GM19351 (cell line): ENCODE measurements at regions not wholly inside any gene's neighbourhood (a gene's known extent, or its start where the extent isn't known, plus 50 kb on each side); places are given as distances from the start of the nearest gene placed in this dataset.

Source experiments
- ATAC-seq: cut with Tn5 transposase; IDR thresholded peaks from one replicate; pipeline ENCODE4 v1.9.1; 2021; ENCODE audit warnings: mild to moderate bottlenecking, moderate library complexity; ENCODE audit not compliant: unreplicated experiment

DNA sequence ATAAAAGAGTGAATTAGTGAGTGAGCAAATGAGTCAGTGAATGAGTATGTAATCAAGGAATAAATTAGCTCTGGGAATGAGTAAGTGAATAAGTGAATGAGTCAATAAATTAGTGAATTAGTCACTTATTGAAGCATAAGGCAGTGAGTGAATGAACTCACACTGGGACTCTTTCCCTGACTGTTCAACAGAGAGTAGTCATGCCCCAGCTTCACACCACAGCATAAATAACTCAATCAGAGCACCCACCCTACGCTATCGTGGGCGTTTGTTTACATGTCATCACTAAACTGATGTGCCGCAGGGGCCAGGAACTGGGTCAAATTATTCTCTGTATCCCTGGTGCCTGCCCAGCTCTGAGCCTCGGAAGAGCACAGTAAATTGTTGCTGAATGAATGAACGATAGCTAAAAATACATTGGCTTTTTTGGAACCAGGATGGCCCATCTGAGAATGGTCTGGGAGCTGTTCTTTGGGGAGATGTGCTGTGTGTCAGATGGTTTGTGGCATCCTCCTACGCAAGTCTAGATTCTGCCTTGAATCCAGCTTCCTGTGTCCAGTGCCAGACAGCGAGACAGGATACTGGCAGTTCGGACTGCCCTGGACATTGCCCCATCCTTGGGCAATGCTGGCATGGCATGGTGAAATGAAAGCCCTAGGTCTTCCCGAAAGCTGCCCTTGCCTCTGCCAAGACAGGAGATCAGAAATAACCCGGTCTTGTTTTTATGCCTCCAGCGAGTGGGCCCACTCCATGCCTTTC, 98.0 kb upstream of the RTL1 start:
- ATAC-seq: no peak

DNA sequence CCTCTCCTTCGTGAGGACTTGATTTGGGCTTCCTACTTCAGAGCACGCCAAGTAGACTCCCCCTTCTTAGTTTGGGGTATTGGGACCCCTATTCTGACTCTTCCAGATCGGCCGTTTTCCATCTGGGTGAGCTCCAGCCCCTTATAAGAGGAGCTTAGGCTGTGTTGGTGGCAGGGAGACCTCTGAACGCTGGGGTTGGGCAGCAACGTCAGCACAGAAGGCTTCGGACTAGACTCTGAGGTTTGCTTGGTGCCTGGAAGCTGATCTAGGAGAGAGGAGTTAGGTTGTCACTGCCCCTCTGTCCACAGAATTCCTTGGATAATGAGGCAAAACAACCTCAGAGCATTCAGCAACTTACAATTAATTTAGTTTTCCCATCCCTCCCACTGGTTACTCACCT, 99.2 kb upstream of the RTL1 start:
- ATAC-seq: no peak

DNA sequence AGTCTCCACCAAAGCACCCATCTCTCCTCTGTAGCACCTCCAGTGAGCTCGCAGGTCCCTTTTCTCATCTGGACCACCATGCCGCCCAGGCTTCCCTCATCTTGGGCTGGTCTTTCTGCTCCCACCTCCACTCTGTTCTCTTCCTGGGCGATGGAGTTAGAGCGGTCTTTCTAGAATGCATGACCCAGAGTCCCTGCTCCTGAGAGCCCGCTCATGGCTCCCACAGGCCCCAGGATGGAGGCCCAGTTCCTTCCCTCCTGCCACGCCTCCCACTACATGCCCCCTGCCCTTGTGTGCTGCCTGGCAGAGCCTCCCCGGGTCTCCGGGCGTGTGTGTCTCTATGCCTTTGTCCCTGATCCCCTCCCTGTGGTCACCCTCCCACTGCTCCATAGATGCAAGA, 100.7 kb upstream of the RTL1 start:
- ATAC-seq: no peak

DNA sequence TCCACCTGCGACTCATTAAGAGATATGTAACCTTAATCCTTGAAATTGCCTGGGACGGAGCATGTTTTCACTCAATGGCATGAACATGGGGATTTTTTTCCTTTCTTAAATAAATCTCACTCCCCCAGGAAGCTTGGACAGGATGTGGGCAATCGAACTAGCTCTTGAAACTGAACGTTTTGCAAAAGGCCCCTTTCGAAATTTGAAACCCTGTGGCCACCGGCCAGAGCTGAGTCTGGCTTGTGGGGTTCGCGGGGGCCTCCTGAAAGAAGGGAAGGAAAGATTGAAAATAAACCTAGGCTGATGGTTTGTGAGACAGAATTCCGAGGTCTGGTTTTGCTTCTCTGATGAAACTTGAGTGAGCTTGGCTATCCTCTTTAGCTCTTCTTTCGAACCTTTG, 101.4 kb upstream of the RTL1 start:
- no peak for ATAC-seq

DNA sequence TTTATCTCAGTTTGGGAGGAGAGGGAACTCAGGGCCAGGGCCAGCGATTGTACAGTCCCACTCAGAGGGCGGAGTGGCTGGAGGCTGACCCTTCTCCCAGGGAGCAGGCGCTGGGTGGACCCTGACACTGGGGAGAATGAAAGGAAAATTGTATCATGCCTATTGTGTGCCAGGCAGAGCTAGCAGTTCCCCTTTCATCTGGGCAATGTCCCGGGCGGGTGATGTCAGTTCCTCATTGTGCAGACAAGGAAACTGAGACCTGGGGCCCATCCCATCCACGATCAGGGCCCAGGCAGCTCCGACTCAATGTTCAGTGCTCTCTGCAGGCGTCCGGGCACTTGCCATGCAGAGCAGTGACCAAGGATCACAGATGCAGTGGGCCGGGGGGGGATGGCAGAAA, 101.9 kb upstream of the RTL1 start:
- ATAC-seq: no peak

DNA sequence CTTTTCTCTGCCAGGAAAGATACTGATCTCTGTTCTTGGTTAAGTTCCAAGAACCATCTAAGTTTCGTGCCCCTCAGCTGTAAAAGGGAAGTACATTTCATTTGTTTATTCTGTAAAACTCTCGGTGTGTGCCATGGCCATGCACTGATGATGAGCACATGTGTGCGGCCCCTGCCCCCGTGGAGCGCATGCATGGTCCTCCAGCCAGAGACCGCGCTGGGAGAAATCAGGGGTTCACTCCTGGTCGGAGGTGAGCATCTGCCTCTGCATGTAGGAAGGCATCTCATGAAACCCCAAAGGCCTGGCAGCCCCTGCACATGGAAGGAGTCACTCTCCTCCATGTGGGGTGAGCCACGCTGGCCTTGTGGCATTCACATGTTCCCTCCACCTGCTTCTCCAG, 102.5 kb upstream of the RTL1 start:
- no peak for ATAC-seq

DNA sequence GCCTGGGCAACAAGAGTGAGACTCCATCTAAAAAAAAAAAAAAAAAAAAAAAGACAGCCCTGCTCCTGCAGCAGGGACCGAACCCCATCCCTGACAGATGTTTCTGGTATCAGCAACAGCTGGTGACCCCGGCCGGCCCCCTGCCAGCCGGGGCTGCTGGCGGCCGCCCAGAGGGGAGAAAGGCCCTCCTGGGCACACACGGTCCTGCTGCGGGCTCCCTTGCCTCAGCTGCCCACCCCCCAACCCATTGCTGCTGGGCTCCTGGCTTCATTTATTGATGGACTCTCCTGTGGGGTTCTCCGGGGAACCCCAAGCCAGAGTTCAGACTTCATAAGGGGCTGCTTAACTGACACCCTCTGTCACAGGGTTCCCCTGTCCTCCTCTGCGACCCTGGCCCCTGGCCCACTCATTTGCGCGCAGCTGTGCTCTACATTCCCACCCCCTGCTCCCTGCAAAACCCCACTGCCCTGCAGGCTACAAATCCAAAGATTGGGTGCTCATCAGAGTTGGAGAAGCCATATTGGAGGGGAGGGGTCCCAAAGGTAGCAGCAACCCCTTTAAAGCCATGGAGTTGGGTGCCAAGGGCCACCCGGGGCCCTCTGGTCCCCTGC, 103.6 kb upstream of the RTL1 start:
- ATAC-seq: no peak

DNA sequence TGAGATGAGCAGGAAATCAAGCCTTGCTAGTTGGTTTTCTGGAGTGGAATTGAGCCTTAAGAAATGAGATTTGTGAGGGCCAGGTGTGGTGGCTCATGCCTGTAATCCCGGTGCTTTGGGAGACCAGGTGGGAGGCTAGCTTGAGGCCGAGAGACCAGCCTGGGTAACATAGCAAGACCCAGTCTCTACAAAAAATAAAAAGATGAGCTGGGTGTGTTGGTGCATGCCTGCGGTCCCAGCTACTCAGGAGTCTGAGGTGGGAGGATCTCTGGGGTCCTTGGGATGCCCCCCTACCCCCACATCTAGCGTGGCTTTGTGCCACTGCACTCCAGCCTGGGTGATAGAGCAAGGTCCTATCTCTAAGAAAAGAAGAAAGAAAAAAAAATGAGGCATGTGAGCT, 104.2 kb upstream of the RTL1 start:
- no peak for ATAC-seq

DNA sequence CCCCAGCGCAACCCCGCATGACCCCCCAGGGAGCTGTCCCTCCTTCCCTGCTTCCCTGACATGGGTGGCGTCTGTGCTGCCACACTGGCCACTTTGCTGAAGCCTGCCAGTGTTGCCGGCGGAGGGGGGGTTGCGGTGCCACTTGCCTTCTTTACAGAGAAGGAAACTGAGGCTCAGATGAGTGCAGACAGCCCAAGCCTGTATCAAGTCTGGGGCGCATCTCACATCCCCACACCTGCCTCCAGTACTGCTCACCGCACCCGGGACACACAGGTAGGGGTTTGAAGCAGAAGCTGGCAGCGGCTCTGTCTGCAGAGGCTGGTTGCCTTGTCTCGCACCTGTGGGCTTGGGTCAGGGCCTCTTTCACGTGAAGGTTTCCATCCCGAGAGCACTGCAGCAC, 104.7 kb upstream of the RTL1 start:
- ATAC-seq: no peak

DNA sequence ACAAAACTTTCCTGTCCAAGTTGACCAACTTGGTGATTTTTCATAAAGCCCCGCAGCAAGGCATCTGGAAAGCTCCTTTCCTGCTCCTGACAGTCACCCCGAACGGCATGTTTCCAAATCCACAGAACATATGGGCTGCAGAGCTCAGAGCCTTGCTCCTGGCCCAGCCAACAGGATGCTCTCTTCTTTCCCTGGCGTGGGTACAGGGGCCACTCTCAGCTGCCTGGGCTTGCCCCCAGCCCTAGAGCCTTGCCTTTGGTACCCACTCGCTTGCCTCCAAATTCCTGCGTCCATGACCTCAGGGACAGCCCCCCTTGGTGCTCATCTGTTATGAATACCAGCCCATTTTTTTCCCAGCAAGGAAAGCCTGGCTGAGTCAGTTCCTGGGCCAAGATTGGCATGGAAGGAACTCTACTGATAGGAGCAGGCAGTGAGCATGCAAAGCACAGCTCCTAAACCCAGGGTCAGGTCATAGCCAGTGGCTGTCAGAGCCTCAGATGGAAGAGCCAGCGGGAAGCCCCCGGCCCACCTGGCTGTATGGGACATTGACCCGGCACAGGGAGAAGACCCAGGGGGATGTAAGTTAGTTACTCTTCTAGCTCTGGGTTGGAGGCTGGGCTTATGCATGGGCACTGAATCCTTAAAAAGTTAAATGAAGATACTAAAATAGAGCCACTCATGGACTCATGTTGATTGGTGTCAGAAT, 105.3 kb upstream of the RTL1 start:
- no peak for ATAC-seq

DNA sequence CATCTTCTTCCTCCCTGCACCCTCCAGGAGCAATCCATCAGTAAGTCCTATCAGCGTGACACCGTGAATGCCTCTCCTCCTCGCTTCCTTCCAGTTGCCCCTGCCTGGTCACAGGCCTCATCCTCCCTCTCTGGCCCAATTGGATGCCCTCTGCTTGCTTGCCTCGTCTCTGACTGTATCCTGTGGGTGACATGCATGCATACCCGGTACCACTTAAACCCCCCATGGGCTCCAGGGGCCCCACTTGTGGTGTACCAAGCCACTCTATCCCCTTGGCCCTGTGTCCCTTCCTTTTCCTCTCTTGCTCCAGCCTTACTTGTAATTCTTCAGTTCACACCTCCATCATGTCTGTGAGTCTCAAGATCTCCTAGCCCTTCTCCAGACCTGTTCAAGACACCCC, 106.0 kb upstream of the RTL1 start:
- no peak for ATAC-seq

DNA sequence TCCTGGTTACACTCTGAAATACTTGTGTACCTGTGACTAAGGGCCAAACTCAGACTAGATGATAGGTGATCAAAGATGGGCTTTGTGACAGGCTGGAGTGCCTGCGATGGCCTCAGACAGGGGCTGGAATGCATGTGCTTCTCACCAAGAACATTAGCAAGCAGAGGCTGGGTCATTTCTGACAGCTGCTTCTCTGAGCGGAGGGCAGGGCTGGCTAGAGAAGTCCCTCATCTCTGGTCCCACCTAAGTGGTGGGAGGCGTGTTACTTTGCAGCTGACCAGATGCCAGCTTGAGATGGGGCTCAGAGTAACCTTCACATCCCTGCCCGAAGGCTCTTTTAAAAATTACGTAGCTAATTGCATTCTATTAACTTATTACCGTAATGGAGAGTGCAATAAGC, 106.8 kb upstream of the RTL1 start:
- ATAC-seq: no peak

DNA sequence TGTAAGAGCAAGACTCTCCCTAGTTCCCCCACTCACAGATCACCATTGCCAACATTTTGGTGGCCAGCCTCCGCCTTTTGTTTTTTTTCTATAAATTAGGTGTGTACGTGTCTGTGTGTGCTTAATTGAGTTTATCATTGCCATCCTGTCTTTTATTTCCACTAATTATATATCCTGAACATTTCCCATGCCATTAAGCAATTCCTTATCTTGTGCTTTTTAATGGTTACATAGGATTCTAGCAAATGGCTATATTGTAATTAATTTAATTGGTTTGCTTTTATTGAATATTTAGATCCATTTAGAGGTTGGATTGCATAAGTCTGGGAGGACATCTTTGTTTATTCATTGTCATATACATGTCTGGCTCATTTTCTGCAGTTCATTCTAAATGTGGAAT, 107.3 kb upstream of the RTL1 start:
- no peak for ATAC-seq

DNA sequence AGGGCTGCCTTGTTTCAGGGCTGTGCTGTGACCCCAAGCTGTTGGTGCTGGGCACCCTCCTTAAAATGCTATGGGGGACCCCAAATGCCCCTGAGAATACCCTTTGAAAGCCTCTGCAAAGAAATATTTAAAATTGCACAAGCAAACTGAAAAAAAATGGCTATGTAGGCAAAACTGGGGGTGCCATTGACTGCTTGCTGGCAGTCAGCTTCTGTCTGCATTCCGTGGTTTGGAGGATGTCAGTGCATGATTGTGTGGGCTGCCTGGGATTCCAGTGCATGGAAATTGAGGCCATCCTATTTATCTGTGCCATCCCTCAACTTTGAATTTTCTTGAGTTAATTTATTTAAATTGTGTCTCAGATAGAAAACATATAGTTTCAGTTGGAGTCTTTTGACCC, 113.7 kb upstream of the RTL1 start:
- ATAC-seq: no peak

DNA sequence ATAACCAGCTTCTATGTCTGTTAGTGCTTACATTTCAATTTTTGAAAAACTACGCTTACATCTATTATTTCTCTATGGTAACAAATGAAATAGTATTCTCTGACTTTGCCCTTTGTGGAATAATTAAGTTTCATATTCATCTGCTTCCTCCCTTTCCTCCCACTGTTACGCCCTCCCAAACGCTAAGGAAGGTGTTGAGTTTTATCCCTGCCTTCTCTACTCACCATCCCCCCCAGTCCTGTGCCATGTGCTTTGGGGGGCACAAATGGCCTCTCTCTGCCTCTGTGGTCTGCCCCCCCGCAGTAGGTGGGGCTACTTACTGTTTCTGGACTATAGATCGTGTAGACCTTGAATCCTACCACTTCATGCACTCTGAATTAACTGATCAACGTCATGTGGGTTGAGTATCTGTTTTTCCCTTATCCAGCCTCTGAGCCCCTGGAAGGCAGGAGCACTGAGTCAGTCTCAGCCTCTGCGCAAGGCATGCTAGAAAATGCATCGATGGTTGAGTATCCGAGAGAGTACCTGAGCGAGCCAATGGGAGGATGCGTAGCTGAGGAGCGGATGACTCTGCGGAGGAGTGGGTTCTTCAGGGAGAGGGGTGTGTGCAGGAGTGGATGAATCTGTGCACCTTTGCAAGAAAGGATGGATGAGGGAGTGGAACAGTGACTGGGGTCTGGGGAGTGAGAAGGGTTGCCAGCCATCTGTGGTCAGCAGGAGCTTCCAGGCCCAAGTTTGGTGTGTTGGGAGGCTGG, 114.5 kb upstream of the RTL1 start:
- no peak for ATAC-seq

DNA sequence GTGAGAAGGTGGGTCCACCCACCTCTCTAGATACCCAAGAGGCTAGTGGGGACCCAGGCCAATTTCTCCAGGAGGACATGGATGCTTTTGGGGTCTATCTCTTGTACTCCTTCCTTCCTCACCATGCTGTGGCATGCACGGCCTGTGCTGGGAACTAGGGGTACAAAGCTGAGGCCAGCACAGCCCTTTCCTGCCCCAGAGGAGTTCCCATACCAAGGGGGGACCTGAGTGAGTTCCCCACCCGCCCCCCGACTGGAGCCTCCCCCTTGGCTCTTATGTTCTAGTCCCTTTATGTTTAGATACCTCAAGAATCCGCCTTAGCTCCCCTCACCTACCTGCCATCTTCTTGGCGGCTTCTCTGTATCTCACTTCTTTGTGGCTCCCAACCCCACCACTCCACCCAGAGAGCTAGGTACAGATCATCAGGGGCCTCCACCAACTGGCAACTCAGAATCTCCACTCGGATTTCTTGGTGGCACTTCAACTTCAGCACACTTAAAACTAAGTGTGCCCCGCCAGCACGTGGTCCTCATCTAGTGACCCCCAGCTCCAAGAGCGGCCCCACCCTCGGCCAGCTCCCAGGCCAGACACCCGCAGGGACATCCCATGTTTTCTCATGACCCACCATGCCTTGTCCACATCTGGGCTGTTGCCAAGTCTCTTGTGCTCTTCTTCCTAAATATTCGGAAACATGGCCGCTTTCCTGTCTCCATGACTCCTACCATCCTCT, 115.2 kb upstream of the RTL1 start:
- no peak for ATAC-seq

DNA sequence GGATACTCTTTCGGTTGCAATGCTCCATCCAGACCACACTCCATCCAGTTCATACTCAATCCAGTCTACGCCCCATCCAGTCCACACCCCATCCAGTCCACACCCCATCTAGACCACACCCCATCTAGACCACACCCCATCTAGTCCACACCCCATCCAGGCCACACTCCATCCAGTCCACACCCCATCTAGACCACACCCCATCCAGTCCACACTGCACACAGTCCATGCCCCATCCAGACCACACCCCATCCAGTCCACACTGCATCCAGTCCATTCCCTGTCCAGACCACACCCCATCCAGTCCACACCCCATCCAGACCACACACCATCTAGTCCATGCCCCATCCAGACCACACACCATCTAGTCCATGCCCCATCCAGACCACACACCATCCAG, 116.0 kb upstream of the RTL1 start:
- ATAC-seq: no peak

DNA sequence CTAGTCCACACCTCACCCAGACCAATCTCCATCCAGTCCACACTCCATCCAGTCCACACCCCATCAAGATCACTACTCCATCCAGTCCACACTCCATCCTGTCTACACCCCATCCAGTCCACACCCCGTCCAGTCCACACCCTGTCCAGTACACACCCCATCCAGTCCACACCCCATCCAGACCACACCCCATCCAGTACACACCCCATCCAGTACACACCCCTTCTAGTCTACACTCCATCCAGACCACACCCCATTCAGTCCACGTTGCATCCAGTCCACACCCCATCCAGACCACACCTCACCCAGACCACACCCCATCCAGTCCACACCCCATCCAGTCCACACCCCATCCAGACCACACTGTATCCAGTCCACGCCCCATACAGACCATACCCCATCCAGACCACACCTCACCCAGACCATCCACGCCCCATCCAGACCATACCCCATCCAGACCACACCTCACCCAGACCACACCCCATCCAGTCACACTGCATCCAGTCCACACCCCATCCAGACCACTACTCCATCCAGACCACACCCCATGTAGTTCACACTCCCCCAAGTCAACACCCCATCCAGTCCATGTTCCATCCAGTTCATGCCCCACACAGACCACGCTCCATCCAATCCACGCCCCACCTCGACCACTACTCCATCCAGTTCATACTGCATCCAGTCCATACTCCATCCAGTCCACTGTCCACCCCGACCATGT, 116.6 kb upstream of the RTL1 start:
- ATAC-seq: no peak

DNA sequence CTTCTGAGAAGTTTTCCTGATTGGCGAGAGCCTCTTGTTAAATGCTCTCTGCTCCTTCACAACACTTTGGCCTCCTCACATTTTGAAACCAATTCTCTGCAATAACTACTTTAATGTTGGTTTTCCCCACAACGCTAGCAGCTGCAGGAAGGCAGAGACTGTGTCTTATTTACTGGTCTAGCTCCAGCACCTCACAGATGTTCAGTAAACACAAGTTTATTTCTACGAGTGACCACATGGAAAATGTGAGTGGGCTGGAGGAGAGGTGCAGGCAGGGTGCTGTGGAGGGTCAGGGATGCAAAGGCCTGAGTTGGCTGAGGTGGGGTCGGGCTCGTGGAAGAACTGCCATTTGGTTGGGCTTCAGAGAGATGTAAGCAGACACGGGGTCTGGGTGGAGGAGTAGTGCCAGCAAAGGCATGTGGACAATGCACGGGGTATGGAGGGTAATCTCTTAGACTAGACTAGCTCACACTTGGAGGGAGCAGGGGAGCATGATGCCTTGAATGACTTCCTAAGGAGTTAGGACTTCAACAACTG, 117.4 kb upstream of the RTL1 start:
- no peak for ATAC-seq

DNA sequence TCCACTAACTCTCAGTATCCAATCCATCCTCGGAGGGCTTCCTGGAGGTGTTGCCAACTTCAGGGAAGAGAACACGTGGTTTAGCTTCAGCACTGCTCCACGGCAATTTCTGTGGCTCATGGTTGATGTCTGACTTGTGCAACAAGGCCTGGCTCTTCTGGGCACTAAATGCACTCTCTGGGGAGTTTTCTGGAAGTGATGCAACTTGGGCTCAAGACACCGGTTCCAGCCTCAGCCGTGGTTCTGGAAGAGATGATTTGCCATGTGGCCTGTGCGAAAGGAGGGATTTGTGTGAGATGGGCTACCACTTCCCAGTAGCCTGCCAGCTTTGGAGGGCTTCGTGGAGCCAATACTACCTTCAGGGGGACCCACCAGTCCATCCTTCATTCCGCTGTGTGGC, 118.6 kb upstream of the RTL1 start:
- ATAC-seq: no peak
